Body of pancreas (tissue), 4 donors: ENCODE measurements at regions not wholly inside any gene's neighbourhood (a gene's known extent, or its start where the extent isn't known, plus 50 kb on each side); places are given as distances from the start of the nearest gene placed in this dataset.

Experiments
- ATAC-seq: fragments of 150-250 bp; one replicate; pipeline ENCODE4 v1.9.1; 2016
- DNase-seq, 4 donors: peaks; one replicate each; pipeline ENCODE4 v3.0.0-alpha.2; 2019
- H3K27ac ChIP-seq, 4 donors: fragments of 200-600 bp; sonication (generic); 1 replicate in 3 of 4; 2 replicates in 1 of 4; pipeline versions ENCODE4 v1.5.1 to v1.6.1; 2016 to 2019; ENCODE audit warnings: mild to moderate bottlenecking in 1 of 4, mixed read lengths in 1 of 4, moderate library complexity in 1 of 4
- H3K27me3 ChIP-seq, 2 donors: fragments of 200-600 bp; sonication (generic); one replicate each; pipeline ENCODE4 v1.6.0; 2016; ENCODE audit warnings: mild to moderate bottlenecking in 1 of 2
- H3K36me3 ChIP-seq, 2 donors: fragments of 200-600 bp; sonication (generic); replicated peaks in 1 of 2; 2 replicates each; pipeline ENCODE4 v1.5.1; 2016; ENCODE audit warnings: low read depth in 2 of 2; ENCODE audit not compliant: insufficient read depth in 1 of 2
- H3K4me1 ChIP-seq: fragments of 200-600 bp; sonication (generic); one replicate; pipeline ENCODE4 v1.6.0; 2016
- H3K4me3 ChIP-seq, 2 donors: fragments of 200-600 bp; sonication (generic); 1 replicate in 1 of 2; 2 replicates in 1 of 2; pipeline ENCODE4 v1.5.1; 2016 to 2019
- H3K9me3 ChIP-seq, 3 donors: fragments of 200-600 bp; sonication (generic); 1 replicate in 2 of 3; 2 replicates in 1 of 3; pipeline ENCODE4 v1.5.1; 2016
- CTCF ChIP-seq, 7 experiments: fragments of 450-650 bp in 4 of 7; fragments of 200-600 bp in 3 of 7; sonication (generic) in 3 of 7; IDR thresholded peaks; one replicate each; pipeline ENCODE4 v1.5.1; 2016 to 2019; ENCODE audit warnings: antibody characterized with exemption in 7 of 7
- POLR2A ChIP-seq, 3 donors: fragments of 450-650 bp; IDR thresholded peaks; one replicate each; pipeline ENCODE4 v1.6.1; 2016; ENCODE audit warnings: antibody characterized with exemption in 3 of 3, mild to moderate bottlenecking in 2 of 3
- WGBS, 2 donors: methylation state at CpG; one replicate each; pipeline ENCODE4 v1.1.5; 2017; 5-methylcytosine and 5-hydroxymethylcytosine counted together
- intact Hi-C: fragments of 100-400 bp; cut with DNase I; formaldehyde crosslinking; loops from one replicate; pipeline ENCODE4 v1.15.1; 2023

DNA sequence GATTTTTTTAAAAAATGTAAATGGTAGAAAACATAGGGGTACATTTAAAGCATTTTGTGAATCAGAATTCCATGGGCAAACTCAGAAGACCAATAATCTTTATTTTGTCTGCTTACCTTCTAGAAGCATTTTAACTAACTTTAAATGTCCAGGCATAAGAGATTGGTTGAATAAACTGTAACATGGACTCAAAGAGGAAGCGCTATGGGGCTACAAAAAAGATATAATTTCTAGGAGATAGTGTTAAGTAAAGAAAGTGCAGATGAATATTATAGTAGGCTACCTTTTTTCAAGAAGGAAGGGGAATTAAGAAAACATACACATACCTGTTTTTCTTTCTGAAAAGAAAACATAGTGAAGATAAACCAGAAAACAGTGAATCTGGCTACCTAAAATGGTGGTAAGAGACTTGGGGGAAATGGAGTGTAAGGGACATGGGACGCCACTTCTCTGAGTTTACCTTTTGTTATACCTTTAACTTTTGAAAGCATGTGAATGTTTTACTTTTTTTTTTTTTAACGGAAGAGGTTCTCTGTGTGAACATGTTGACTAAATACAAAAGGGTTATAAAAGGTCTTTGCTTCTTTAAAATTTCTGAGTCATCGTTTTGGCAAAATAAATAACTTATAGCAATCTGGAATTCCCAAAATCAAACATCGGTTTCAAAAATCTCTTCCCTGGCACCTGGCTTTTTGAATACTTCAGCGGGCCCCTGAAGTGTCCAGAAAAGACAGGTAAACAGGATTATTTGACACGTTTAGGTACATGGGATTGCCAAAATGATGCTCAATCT is 133.4 kb downstream of the OR2B2 start:
- Histone ChIP-seq H3K9me3 (no peaks in the 10 kb centered on the region), H3K36me3 (no peaks in the 10 kb centered on the region), H3K27ac (no peak overlapping the region), H3K4me1 (no peaks in the 10 kb centered on the region), H3K27me3 (no peaks in the 10 kb centered on the region), H3K4me3 (no peak overlapping the region)
- ATAC-seq, result no peak
- no peak for DNase-seq
- TF ChIP-seq CTCF (IDR thresholded peaks at IDR 0.05) (no peak), POLR2A (IDR thresholded peaks at IDR 0.05) (no peak)
- 54 to 58% methylated on average over 7 of the region's 7 CpGs for WGBS, 2 donors
- intact Hi-C loops, result loop anchor here (10.0 kb wide), 1 partner anchor 116 kb away; a partner anchor contains a TSS

GRCh38 chr6:27777614-27778355 is 134.4 kb downstream of the OR2B2 start:
- ATAC-seq (no peak), DNase-seq (no peak)
- H3K4me3 ChIP-seq, result no peak overlapping the region
- no peak overlapping the region for H3K27ac ChIP-seq
- H3K9me3 ChIP-seq, result no peaks in the 10 kb centered on the region
- no peak for TF ChIP-seq CTCF (IDR thresholded peaks at IDR 0.05)
- WGBS, 2 donors, result 66 to 67% methylated on average over 11 of the region's 11 CpGs
- no peaks in the 10 kb centered on the region for H3K4me1 ChIP-seq
- no peaks in the 10 kb centered on the region for H3K27me3 ChIP-seq
- intact Hi-C loops, result loop anchor here (10.0 kb wide), 1 partner anchor 117 kb away; a partner anchor contains a TSS
- no peaks in the 10 kb centered on the region for H3K36me3 ChIP-seq

DNA sequence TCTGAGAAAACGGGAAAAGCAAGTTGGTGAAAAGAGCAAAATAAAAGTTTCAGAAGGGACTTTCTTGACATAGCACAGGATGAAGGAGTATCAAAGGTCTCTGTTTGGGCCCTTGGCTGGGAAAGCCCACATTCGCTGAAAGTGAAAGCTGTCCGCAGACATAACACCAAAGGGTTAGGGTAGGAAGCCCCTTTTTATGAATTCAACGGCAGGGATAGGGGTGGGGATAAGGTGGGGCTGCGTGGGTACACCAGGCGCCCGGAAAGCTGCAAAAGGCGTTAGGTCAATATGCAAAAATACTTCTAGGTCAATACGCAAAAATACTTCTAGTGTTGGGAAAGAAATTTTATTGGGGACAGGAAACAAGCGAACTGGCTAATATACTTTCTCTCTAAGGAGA is 135.1 kb downstream of the OR2B2 start:
- Histone ChIP-seq H3K4me3 (no peak overlapping the region), H3K27me3 (no peaks in the 10 kb centered on the region), H3K36me3 (no peaks in the 10 kb centered on the region), H3K4me1 (peaks cover 6% of the 10 kb centered on the region), H3K27ac (no peak overlapping the region), H3K9me3 (no peaks in the 10 kb centered on the region)
- WGBS, 2 donors, result 63 to 66% methylated on average over 10 of the region's 10 CpGs
- intact Hi-C loops, result loop anchor here (10.0 kb wide), 1 partner anchor 118 kb away; a partner anchor contains a TSS
- TF ChIP-seq CTCF (IDR thresholded peaks at IDR 0.05) (no peak), POLR2A (IDR thresholded peaks at IDR 0.05) (no peak)
- ATAC-seq (no peak), DNase-seq (no peak)

DNA sequence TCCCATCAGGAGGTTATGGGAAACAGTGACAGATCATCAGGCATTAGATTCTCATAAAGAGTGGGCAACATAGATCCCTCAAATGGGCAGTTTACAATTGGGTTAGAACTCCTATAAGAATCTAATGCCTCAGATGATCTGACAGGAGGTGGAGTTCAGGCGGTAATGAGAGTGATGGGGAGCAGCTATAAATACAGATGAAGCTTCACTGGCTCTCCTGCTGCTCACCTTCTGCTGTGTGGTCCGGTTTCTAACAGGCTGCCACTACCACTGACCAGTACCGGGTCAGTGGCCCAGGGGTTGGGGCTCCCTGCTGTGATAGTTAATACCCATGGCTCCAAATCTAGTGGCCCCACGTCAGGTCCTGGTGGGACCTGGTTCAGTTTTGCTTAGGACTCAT is 135.7 kb downstream of the OR2B2 start:
- no peak overlapping the region for H3K4me3 ChIP-seq
- H3K27me3 ChIP-seq, result no peaks in the 10 kb centered on the region
- intact Hi-C loops, result loop anchor here (10.0 kb wide), 1 partner anchor 118 kb away; a partner anchor contains a TSS
- H3K36me3 ChIP-seq, result no peaks in the 10 kb centered on the region
- WGBS, 2 donors, result 71 to 78% methylated on average over 4 of the region's 4 CpGs
- H3K4me1 ChIP-seq, result peaks cover 8% of the 10 kb centered on the region
- H3K9me3 ChIP-seq, result no peaks in the 10 kb centered on the region
- DNase-seq (no peak), ATAC-seq (no peak)
- TF ChIP-seq CTCF (IDR thresholded peaks at IDR 0.05), result no peak
- no peak for TF ChIP-seq POLR2A (IDR thresholded peaks at IDR 0.05)
- H3K27ac ChIP-seq, result no peak overlapping the region
